Hepatic stellate cell (primary cell): ENCODE measurements at regions not wholly inside any gene's neighbourhood (a gene's known extent, or its start where the extent isn't known, plus 50 kb on each side); places are given as distances from the start of the nearest gene placed in this dataset.

Experiments
- DNase-seq: peaks from one replicate; pipeline ENCODE4 v3.0.0; 2011; ENCODE audit warnings: low spot score

DNA sequence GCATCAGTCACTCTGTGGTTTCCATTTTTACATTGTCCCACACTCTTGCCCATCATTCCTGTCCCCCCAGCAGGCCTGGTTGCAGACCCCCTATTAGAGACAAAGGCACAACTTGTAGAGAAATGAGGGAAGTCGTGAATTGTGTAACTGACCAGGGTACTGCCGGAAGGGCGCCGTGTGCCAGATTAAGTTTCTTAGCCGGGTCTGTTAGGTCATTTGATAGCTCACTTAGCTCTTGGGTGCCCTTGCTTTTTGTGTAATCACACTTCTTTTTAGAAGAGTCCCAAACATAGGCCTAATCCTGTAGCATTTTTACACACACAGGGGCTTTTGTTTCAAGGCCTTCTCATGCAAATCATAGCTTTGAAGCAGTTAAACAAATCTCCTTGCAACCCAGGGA lies 87.2 kb downstream of the CTAGE1 start:
- no peak for DNase-seq

DNA sequence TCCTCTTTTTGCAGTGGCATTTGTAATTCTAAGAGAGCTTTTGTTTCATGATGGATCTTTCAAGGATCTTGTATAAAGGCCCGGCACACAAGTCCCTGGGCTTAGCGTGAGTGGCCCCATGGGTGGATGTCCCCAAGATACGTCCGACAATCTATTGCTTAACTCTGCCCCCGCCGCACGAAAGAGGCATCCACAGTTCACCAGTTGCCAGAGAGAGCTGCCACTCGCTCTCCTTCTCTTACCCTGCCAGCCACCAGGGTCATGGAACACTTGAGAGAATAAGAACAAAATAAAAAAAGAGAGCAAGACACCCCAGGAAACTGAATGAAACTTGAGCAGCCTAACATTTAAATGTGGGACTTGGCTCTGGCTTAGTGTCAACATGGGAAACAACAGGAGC lies 92.3 kb downstream of the CTAGE1 start:
- DNase-seq, result no peak

DNA sequence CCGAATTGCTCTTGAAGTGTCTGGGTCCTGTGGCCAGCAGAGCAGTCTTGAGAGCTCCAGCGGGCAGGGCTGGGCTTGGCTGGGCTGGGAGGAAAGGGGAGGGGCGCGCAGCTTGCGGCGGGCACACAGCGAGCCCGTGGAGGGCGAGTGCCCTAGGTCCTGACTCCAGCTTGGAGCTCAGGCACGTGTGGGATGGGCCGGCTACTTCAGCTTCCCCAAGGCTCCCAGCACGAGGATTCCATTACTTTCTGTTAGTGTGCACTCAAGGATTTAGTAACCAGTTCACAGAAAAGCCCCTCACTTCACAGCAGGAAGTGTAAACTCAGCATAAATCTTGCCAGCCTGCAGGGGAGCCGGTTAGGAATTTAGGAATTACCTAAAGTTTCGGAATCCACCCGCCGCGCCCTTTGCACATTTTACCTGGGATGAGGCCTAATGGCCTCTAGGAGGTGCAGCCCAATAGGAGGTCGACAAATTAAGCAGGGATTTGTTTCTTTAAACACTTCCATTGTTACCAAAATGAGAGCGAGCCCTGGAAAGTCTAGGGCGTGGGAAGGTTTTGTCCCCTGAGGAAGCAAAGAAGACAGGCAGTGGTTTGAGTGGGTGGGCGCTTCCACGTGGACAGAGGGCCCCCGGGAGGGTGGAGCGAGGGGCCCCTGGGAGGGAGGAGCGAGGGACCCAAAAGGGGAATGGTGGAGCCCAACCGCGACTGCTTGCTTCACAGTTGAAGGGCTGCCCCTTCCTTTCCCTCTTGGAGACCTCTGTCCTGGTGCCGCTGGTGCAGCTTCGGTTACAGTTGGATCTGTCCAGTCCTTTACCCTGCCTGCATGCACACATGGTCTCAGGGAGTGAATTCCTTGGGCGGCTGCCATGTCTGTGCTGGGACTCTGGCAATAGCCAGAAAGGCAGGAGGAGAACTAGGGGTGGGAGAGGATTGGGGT lies 93.3 kb downstream of the CTAGE1 start:
- no peak for DNase-seq

DNA sequence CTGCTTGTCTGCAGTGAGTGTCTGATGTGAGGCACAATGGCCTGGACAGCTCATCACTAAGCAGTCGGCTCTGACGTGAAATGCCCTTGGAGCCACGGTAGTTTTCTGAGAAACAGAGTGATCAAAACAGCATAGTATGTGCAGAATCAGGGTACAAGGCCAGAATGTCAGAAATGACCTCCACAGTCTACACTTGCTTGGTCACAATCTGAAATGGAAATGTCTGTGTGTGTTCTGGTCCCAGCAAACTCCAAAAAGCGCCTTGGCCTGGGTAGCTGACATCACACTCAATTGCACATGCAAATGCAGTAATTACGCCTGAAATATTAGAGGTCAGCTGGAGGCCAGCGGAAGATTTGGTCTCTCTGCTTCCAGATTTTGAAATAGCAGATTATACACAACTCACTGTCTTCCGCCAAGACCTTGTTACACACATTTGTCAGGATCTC lies 95.4 kb downstream of the CTAGE1 start:
- no peak for DNase-seq

DNA sequence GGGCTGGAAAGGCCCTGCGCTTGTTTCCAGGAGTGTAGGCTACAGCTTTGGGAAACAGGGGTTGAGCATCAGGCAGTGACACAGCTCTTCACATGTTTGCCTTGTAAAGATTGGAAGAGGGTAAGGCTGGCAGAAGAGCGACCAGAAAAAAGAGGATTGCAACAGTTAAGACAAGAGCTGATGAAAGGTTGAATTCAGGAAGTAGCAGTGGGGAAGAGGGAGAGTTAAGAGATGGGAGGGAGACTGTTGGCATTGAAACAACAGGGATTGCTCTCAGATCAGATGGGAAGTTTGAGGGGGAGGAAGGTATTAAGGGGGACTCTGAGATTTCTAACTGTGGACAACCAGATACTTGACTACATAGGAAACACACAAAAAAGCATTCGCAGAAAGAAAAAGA lies 96.9 kb downstream of the CTAGE1 start:
- no peak for DNase-seq

DNA sequence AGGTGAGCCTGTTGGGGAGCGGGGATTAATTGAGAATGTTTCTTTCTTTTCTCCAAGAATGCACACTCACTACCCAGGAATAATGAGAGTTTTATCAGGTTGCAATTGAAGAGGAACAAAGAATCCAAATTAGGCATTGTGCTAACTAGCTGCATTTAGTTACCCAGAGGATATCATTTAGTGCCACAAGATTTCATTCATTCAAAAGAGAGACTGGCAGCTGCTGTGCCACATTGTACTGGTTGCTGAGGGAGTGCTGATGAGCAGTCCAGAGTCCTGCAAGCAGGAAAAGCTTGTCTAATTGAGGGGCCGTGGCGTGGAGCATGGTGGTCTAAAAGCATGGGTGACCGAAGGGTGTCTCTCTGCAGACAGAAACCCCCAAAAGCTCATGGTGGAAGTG lies 97.6 kb downstream of the CTAGE1 start:
- DNase-seq, result no peak

DNA sequence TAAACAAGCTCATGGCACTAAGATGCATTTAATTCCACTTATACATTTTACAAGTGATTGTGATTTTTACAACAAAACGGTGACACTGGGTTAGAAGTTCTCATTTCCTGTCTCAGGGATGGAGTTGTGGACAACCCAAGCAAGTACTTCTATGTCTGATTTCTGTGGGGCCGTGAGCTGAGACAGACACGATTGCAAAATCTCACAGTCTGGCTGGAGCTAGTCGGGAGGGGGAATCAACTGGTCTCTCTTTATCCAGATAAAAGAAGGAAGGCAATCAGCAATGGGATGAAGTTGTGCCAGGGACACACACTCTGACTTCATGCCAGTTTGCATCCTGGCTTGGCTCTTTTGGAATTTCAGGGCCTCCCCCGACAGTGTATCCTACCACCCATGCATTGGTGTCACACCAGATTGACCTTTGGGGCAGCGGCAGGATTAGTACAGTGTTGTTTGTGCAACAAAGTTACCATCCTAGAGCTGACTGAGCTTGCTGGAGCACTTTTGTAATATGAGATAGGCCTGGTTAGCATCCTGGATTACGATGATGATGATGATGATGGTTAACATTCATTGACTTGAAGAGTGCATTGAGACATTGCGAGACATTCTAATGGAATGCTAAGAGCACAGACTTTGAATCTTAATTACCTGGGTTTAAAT lies 98.8 kb downstream of the CTAGE1 start:
- no peak for DNase-seq

DNA sequence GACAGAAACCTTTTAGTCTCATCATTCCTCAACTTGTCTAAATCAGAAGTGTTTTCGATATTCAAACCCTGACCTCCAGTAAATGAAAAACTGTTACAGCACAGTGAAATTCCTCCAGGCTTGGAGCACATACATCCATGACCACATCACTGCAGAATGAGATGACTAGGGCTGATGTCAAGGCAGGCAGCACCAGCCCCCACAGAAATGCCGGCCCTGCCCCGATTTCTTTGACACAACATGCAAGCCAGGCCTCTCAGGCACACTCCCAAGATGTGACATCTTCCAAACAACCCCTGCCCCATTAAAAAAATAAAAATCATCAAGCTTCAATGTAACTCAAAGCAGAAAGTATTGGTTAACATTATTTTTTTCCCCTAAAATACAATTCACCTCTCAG lies 103.3 kb downstream of the CTAGE1 start:
- peak; percentile 75 for DNase-seq

DNA sequence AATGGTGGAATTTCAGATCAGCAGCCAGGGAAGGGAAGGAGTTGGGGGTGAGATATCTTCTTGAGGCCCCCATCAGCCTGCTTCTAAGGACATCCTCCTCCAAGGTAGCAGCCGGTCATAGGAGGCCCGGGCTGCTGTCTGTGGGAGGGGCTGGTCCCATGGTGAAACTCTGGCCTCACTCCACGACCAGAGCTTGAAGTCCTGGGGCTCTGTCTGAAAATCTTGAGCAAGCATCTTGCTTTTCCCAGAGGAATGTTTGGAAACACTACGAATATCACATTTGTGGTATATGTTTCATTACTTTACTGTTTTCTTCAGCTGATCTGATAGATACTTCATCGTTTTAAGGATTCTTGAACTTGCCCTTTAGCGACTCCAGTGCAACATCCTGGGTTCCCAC lies 103.7 kb downstream of the CTAGE1 start:
- peak; percentile 21 for DNase-seq

DNA sequence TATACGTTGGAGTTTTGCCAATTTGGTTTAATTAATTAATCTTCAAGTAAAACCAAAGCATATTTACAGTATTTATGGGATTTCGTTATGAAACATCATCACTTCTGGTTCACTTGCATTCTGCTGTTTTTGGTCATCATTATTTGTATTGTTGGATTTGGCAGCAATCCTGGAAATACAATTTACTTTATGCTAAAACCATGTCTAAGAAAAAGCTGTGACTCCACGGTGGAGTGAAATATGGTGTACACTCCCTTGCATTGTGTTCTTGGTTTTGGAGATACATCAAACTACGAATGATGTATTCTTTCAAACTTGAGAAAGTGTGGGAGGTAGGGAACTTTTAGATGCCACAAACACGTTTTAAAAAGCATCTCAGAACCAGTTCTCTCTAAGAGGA lies 106.4 kb downstream of the CTAGE1 start:
- no peak for DNase-seq

DNA sequence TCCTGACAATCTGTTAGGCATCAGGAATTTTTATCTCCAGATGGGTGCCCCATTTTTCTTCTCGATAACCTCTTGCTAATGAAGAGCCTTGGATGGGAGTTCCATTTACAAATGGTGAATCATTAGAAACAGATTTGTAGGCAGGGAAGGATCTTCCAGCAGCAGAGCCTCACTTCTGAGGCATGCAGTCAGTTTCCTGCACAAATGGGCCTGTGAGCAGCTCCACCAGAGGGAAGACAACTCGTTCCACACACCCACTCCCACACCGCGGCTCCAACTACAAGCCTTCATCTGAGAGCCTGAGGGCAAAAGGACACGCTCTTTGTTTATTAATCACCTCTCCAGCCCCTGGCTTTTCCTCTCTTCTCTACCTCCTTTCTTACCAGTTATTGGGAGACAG lies 108.5 kb downstream of the CTAGE1 start:
- DNase-seq, result no peak

DNA sequence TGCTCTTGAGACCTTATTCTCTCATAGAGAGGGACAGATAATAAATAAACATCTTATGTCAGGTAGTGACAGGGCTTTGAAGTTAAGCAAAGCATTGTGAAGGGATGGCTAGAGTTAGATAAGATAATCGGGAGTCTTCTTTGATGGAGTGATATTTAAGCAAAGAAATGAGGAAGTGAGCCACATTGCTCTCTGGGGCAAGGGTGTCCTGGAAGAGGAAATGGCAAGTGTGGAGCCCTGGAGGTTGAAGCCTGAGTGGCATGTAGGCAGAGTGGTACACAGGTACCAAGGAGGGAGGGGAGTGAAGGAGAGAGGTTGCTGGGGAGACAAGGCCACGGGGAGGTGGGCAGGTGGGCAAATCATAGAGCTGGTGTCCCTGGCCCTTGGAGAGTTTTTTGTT lies 110.2 kb downstream of the CTAGE1 start:
- DNase-seq, result no peak

DNA sequence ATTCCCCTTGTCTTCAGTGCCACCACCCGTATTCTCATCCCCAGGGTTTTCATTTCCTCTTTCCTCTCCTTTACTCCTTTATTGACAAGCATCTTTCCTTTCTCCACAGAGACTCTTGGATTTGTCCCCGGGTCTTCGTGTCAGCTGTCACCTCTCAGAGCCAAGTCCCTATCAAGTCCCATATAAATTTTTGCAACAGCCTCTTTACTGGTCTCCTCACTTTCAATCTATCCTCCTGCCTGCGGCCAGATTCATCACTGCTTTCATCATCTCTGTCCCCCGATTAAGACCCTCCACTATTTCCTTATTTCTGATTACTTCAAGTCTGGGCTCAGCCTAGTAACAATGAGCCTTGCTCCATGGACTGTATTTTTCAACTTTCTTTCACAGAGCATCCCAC lies 113.8 kb downstream of the CTAGE1 start:
- DNase-seq, result no peak

DNA sequence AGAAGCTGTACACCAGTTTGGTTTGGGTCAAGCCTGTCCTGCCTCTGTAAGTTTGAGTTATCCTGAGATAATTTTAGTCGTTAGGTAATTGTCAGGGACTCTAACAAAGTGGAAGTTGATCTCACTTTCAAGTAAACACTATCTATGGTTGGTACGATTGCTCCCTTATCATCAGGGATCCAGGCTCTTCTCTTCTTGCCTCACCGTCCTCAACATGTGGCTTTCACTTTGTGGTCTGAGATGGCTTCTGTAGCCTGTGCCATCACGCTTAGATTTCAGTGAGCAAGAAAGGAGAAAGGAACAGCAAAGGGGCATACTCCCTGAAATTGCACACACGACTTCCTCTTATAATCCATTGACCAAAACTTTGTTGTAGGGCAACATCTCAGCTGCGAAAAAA lies 115.6 kb downstream of the CTAGE1 start:
- DNase-seq, result no peak

DNA sequence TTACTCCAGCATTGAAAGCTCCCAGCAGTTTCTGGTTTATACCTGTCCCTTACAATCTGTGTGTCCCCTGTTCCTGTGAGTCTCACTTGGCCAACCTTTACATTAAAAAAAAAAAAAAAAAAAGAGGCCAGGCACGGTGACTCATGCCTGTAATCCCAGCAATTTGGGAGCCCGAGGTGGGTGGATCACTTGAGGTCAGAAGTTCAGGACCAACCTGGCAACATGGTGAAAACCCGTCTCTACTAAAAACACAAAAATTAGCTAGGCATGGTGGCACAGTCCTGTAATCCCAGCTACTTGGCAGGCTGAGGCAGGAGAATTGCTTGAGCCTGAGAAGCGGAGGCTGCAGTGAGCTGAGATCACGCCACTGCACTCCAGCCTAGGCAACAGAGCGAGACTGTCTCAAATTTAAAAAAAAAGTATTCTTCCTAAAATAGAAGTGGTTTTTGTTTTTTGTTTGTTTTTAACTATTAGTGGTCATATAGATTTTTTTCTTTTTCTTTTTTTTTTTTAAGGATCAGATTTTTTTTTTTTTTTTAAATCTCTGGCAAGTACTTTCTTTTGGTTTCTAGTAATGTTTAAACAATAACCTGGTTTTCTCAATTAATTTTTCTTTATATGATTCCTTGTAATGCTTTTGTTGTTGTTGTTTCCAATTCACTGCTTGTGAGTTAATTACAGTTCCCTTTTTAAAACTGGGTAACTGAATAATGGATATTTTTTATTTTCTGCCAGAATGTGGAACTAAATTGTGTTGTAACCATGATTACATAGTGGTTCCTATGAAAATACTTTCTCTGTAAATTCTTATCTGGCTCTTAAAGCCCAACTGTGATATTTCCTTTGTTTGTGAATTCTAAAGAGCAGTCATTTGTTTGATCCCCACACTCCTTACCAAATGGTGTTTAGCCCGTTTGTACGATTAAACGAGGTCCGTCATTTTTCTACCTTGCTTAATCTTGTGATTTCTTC lies 116.8 kb downstream of the CTAGE1 start:
- DNase-seq, result no peak

DNA sequence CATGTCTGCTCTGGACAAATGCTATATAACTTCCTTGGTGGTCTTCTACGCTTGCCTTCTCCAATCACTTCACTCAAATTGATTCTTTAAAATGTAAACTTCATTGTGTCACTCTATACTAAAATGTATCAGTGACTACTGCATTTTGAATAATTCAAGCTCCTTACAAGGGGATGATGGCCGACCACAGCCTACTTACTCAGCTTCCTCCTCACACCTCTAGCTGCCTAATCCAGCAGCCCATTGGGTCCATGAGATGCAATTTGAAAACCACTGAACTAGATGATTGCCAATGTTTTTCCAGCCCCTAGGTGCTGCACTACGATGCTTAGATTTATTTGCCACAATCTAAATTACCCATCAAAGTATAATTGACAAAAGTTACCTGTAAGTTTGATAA lies 120.7 kb downstream of the CTAGE1 start:
- no peak for DNase-seq

DNA sequence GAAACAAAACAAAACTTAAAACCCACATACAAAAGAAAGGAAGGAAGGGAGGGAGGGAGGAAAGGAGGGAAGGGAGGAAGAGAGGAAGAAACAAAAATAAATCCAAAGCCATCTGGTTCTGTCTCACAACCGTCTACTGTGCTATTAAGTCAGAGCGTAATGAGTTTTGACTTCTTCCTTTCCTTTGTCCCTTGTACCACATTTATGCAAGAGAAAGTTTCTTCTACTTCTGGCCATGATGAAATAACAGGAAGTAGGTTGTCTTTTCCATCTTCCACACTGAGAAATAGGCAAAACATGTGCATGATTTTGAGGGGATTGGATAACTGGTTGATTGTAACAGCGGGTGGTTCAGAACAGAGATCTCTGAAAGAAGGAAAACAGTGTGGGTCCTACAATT lies 121.4 kb downstream of the CTAGE1 start:
- no peak for DNase-seq

DNA sequence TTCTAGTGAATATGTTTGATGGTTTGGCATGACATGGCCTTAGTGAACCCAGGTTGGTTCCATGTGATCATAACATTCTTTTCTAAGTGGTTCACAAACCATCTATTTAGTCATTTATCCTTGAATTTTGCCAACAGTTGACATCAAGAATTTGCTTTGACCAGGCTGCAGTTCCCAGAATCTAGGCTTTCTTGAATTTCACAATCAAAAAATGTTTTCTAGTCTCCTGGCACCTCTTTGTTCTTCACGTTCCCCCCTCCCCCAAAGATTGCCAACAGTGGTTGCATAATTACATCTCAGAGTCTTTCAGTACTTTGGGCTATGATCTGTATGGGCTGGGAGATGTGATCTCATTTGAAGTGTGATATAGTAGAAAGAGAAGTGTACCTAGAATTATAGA lies 124.0 kb downstream of the GATA6 start:
- no peak for DNase-seq

DNA sequence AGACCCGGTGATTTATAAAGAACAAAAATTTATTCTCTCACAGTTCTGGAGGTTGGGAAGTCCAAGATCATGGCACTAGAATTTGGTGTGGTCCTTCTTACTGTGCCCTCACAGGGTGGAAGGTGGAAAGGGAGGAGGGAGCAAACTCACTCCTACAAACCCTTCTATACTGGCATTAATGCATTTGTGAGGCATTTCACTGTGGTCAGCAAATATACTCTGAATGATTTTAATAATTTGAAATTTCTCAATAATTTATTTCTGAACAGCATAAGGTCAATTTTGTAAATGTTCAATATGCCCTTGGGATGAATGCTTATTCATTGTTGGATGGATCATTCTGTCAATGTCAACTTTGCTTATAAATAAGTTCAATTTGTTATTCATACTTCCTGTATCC lies 120.6 kb downstream of the GATA6 start:
- no peak for DNase-seq

DNA sequence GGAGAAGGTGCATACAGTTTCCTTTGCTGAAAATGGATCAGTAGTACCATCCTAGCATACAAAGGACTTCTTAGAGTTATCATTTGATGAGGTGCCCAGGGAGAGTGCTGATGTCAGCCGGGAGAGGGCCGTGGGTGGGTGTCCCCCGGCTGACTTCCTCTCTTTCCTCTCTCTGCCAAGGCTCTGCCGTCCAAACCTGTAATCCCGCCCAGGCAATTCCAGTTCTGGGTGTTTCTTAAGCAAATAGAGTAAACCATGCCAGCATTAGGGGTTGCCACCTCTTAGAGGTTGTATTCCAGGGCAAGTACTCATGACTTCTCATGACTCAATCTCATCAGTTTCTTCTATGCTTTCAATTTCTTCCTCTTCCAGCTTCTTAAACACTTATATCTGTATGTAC lies 117.2 kb downstream of the GATA6 start:
- DNase-seq, result no peak

DNA sequence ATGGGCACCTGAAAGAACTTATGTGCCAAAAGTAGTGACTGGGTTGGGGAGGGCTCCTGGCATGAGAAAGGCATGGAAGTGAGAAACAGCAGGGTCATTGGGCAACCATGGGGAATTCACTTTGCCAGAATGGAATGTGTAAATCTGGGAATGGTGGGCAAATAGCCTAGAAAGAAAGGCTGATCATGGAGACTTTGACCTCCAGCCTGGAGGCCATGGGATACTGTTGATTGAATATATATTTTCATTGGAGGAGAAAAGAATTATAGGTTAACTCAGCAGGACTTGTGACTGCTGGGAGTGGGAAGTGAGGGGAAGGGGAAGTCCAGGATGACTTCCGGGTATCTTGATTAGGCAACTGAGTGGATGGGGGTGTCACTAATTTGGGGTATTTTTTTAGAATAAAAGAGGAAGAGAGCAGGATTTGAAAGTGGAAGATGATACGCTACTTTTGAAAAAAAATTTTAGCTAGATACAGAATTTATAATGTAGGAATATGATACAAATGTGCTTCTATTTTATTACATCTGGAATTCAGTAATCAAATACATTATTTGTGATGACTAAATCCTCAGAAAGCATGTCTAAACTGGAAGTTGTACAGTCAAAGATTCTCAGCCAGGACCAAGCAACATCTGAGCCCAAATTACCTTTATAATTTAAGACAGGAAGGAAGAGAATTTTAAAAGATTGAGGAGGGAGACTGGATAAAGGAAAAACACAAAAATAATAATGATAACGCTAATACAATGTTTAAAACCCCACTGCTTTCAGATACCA lies 116.2 kb downstream of the GATA6 start:
- DNase-seq, result no peak
